ENCODE measurements at regions not wholly inside any gene's neighbourhood (a gene's known extent, or its start where the extent isn't known, plus 50 kb on each side); places are given as distances from the start of the nearest gene placed in this dataset.

DNA sequence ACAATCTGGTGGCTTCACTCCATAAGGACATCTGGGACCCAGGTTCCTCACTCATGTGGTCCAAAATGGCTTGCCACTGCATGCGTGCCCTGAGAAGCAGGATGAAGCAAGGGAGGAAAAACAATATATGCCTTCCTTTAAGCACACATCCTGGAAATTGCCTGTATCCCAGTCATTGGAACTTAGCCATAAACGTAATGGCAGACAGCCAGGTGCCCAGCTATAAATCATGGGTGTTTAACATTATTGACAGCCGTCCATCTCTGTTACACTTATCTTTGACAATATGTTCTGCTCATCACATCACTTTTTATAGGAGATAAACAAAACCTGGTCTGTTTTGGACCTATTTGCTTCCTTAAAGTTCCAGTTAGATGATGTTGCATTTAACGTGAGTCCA lies 181.0 kb downstream of the AASDH start:
- no peak for DNase-seq (ENCODE audit: low spot score)

DNA sequence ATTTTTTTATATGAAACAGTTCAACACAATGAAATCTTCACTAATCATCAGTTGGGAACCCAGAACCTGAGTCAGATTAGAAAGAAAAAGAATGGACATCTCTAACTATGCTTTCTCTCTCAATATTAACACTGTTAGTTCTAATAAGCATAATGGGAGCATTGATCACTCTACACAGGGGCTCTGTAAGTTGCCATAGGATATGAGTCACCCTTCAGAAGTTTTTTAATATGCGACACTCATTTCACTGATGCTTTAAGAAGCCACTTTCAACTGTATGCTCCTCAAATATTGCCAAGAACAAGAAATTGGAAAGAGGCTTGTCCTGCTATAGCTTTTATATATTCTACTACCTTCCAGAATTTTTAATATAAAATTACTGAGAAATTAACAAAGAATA lies 187.0 kb downstream of the AASDH start:
- no peak for DNase-seq (ENCODE audit: low spot score)

DNA sequence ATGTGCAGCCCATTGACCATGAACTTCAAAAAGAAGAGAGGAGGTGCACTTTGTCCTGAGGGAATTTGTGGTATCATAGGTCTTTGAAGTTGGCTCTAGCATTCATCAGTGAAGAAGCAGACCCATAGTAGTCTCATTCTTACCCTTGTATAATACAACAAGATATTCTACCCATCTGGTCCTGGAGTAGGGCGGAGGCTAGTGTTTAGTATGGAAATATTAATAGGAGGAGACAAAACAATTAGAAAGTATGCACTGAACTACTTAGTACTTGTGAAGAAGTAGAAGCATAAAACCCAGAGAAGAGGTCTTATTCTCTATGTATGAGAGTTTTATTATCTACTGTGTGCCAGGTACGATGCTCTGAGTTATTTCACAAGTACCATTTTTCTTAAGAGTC lies 189.0 kb downstream of the AASDH start:
- DNase-seq (ENCODE audit: low spot score): no peak

DNA sequence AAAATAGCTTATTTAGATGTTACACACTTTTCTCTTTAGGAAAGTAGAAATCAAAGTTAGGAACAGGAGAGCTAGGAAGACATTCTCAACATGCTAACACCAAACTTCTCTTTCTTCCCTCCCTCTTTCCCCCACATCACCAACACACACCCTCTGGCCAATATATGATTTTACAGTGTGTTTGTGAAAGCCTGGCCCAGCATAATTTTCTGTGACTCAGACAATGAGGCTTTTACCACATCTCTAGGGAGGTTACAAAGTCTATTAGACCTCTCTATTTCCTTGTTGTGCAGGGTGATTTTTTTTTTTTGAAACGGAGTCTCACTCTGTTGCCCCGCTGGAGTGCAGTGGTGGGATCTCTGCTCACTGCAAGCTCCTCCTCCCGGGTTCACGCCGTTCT lies 189.9 kb downstream of the AASDH start:
- DNase-seq (ENCODE audit: low spot score): no peak

DNA sequence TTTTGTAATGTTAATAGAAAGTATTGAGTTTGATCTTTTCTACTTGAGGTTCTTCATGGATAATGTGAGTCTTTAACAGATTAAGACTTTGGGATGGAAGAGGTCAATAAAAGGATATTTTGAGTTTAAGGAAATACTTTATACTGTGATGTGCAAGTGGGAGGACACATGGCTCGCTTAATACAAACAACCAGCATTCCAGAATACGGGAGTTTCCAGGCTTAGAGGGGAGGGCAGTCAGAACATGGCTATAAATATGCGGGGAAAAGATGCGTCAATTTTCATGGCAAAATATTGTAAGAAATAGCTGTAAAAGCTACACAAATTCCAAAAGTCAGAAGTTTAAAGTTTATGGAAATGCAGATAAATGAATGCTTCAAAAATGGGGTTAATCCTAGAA lies 192.3 kb downstream of the AASDH start:
- DNase-seq (ENCODE audit: low spot score): no peak

DNA sequence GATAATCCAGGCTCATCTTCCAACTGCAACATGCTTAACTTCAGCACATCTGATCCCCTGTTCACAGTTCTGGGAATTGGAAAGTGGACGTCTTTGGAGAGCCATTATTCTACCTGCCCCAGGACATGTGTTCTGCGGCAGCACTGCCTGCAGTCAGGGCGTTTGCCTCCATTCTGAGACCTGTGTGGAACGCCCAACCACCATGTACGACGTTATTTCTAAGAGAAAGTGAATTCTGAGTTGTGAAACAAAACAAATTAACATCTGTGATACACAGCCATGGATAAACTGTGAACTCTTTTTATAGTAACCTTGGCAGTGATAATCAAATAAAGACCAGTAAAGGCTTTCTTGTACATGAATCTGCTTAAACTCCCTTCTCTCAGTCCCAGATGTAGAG lies 195.8 kb downstream of the AASDH start:
- no peak for DNase-seq (ENCODE audit: low spot score)

DNA sequence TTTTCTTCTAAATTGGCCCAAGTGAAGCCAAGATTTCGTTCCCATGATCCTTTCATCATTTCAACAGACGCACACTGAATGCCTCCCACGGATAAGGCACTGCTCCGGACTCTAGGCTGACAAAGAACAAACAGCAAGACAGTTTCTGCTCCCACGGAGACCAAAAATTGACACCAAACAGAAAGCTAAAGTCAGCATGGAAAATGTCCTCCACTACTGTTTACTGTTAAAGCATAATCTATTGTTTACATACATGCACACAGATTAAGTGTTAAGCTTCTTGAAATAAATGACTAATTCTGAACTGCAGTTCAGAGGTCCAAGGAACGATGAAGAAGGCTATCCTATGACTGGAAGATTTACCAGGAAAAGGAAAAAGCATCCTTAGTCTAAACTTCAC lies 199.6 kb downstream of the AASDH start:
- no peak for DNase-seq (ENCODE audit: low spot score)

DNA sequence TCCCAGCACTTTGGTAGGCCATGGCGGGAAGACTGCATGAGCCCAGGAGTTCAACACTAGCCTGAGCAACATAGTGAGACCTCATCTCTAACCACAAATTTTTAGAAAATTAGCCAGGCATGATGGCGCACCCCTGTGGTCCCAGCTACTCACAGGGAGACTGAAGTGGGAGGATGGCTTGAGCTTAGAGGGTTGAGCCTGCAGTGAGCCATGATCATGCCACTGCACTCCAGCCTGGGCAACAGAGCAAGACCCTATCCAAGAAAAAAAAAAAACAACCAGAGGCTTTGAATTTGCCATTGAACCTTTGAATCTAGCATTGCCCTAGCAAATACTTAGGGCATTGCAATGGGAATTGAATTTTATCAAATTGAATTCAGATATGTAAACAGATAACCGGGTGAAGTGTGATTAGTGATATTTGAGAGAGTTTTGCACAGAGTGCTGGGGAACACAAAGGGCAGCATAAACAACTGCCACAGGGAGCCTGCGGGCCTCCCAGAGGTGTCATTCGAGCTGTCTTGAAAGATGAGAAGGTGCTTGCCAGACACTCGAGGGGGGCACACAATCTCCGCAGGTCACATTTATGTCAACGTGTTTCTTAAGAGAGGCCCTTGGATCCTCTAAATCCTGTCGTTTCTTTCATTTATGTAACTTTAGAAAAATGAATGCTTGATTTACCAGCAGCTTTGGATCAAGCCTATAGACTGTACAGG lies 200.3 kb downstream of the AASDH start:
- DNase-seq (ENCODE audit: low spot score): no peak

DNA sequence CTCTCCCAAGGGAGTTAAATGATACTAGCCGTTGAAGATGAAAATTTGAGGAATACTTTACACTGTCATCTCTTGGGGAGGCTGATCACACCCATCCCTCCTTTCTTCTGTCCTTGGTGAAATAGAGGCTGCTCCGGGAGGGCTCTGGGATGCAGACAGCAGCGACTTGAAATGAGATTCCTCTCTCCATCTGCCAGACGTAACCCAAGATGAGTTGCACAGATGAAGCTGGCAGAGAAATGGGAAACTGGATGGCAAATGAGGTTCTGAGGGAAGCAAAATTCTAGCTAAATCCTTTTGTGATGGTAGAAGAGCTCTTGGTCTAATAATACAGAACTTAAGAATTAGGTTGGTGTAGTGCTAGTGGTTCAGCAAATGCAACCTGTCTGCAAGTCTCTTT lies 201.4 kb downstream of the AASDH start:
- DNase-seq (ENCODE audit: low spot score): no peak

DNA sequence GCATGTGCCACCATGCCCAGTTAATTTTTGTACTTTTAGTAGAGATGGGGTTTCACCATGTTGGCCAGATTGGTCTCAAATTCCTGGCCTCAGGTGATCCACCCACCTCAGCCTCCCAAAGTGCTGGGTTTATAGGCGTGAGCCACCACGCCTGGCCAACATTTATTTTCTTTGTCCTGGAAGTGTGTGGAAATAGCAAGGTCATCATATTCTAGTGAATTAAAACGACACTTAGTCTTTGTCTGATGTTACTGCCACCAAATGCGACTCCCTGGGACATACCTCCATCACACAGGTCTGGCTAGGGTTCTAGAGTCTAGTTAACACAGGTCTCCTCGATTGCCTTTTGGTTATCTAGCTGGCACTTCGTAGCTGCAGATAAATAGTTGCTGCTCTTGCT lies 203.1 kb downstream of the AASDH start:
- no peak for DNase-seq (ENCODE audit: low spot score)

DNA sequence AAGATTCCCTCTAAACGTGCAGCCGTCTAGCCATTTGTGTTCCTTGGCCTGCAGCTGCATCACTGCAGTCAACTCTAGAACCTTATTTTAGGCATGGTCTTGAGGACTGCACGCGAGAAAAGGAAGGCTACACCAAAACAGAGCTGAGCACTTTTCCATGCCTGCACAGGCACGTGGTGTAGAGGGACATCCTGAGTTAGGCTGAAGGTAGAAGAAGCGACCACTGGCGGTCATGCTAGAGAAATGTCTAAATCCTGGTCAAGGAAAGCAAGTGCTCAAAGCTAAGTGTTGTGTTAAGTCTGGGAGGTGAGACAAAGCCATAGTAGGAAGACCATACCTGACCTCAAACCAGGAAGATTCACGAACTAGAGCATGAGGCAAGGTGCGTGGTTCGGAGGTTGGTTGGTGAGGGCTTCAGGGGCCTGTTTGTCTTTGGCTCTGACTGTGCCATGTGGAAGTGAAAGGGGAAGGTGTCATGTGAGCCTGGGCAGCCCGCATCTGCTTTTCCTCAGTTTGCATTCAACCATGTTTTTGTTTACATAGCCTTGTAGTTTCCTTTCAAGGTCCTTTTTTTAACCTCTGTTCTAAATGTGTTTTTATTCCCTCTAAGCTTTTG lies 203.8 kb downstream of the AASDH start:
- no peak for DNase-seq (ENCODE audit: low spot score)

DNA sequence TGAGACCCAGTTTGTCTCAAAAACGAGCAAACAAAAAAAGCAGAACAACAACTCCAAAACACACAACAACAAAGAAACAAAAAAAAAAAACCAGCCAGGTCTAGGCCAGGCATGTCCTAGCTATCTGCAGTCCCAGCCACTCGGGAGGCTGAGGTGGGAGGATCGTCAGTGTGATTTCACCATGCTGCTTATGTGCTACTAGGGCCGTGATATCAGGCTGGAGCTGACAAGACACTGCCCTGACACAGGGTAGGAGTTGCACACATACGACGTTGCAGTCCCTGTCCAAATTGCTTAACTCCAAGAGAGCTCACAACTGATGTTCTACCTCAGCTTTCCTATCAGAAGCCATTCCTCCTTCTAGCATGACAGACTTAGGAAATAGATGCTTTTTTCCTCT lies 204.9 kb downstream of the AASDH start:
- no peak for DNase-seq (ENCODE audit: low spot score)

DNA sequence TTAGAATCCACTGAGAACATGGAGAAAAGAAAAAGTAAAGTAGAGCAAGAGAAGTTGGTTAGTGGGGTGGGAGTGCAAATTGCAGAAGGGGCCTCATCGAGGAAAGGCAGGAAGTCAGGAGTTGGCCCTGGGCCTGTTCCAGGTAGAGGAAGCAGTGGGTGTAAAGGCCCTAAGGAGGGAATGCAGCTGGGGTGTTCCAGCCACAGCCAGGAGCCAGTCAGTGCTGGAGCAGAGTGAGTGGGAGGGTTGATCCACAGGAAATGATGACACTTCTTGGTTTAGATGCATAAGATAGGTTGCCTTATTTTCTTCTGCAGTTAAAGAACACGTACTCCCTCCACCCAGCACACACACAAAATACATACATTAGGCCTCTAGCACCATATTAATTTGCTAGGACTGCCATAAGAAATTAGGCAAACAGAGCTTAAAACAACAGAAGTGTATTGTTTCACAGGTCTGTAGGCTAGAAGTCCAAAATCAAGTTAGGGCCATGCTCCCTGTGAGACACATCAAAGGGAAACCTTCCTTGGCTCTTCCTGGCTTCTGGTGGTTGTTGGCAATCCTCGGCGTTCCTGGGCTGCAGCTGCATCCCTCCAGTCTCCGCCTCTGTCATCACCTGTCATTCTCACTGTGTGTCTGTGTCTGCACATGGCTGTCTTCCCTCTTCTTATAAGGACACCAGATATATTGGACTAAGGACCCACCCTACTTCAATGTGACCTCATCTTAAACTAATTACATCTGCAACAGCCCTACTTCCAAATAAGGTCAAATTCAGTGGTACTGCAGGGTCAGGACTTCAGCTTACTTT lies 205.9 kb downstream of the AASDH start:
- peak; percentile 16 for DNase-seq (ENCODE audit: low spot score)

DNA sequence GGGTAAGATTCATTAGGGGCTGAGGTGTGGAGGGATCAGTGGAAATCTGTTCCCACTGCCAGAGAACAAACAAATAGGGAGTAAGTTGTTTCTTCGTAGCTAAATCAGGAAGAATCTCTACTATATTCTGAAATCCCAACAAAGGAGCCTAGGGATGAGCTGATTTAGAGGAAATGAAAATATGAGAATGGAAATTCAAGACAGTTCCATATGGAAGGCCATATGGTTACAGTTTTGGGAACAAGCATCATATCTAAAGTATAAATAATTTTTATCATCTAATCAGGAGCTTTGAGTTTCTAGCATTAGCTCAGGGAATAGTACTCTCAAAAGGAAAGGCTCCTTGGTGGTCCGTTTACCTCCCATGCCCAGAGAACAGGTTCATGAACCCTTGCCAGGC lies 218.2 kb downstream of the AASDH start:
- DNase-seq (ENCODE audit: low spot score): no peak

DNA sequence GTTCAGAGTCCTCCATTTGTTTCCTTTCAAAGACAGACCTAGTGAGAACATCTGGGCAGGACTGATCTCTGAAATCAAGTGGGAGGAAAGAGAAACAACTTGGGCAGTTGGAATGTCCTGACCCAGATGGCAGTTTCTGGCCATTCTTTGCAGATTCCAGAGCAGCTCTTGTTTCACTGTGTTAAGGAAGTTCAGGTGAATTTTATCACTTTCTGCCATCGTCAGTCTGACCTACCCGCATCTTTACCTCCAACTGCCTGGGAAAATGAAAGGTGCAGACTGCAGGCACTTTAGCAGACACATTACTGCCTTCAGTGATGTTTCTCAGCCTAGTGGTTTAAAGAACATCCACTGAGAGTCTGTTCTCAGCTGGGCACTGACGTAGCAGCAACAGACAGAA lies 216.2 kb downstream of the CEP135 start:
- no peak for DNase-seq (ENCODE audit: low spot score)

DNA sequence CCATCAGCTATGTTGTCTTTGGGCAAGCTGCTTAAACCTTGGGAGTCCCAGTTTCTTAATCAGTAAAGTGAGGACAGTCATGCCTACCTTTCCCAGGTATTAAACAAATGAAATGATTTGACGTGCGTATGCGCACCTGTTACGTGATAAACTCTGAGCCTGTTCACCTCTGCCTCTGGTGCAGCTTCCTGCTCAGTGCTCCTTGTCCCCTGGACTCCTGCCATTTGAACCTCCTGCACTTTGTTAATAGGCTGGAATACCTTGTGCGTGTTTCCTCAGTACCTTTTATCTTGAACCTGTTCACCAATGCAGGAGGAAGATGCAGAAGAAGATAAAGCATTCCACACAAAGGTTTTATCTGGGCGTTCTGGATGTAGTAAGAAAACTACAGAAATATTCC lies 211.9 kb downstream of the CEP135 start:
- DNase-seq (ENCODE audit: low spot score): no peak

DNA sequence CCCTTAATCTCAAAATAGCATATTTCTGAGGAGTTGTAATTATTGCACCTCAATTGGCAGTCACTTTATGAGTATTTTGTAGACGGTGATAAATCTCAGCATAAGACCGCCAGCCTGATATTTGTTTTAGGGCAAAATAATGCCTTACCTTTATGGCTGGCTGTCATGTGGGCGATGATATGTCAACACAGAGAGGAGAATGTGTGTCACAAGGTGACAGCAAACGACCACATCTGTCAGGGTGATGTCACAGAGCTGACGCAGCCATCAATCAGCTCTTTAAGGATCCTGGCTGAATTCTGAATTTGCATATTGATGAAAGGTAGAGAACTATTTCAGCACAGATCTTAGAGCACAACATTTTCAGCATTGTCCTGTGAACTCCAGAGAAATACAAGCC lies 209.7 kb downstream of the CEP135 start:
- DNase-seq (ENCODE audit: low spot score): no peak

DNA sequence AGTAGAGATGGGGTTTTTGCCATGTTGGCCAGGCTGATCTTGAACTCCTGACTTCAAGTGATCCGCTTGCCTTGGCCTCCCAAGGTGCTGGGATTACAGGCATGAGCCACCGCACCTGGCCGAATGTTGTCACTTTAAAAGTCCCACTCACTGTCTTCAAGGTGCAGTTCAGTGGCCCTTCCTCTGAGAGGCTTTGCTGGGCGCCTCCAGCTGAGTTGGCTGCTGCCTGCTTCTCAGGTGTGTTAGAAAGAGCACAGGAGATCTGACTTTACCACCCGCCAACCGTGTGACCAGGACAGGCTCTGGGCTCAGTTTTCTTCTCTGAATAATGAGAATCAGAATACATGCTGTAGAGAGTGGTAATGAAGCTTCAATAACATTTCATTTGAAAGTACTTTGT lies 207.4 kb downstream of the CEP135 start:
- no peak for DNase-seq (ENCODE audit: low spot score)

DNA sequence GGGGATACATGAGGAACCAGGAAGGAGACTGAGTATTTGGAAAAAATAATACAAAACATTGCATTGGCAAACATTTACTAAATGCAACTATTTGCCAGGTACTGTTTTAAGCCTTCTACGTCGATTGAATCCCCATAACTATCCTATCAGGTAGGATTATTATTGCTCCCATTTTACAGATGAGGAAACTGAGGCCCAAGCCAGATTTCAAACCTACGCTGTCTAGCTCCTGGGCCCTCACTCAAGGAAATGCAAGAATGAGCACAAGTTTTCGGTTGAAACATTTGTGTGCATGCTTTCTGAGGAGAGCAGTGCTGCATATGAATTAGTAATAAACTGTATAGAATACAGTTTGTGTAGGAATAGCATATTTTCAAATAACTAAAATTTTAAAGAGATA lies 206.7 kb downstream of the CEP135 start:
- DNase-seq (ENCODE audit: low spot score): no peak

DNA sequence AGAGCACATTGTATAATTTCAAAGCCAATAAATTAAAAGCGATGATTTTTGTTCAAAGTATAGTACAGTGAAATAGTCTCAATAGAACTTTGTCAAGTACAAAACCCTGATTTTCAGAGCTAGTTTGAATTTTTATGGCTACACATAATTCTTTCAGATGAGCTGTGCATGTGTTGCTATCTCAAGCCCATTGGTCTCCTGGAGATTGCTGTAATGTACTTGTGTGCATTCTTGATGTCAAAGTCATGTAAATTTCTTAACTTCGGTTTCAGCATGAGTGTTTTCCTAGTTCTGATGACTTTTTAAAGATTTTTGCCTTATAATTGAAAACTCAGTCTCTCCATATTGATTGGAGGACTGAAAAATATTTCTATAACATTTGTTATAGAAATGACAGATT lies 200.8 kb downstream of the CEP135 start:
- DNase-seq (ENCODE audit: low spot score): no peak

DNA sequence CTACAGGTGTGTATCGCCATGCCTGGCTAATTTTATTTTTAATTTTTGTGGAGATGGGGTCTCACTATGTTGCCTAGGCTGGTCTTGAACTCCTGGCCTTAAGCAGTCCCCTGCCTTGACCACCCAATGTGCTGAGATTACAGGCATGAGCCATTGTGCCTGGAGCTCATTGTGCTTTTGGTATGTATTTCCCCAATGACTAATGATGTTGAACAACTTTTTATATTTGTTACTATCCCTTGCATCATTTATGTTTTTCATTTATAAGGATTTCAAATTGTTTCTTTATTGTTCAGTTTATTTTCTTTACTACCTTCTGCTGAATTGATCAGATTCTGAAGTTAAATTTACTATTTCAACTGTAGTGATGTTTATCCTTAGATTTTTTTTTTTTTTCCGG lies 199.7 kb downstream of the CEP135 start:
- no peak for DNase-seq (ENCODE audit: low spot score)

DNA sequence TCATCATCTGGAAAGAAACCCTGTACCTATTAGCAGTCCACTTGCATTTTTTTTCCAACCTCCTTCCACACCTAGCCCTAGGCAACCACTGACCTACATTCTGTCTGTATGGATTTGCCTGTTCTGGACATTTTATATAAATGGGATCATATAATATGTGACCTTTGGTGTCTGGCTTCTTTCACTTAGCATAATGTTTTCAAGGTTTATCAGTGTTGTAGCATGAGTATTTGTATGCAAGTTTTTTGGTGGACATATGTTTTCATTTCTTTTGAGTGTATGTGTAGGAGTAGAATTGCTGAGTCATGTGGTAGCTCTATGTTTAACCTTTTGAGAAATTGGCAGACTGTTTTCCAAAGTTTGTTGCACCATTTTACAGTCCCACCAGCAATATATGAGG lies 198.6 kb downstream of the CEP135 start:
- no peak for DNase-seq (ENCODE audit: low spot score)

DNA sequence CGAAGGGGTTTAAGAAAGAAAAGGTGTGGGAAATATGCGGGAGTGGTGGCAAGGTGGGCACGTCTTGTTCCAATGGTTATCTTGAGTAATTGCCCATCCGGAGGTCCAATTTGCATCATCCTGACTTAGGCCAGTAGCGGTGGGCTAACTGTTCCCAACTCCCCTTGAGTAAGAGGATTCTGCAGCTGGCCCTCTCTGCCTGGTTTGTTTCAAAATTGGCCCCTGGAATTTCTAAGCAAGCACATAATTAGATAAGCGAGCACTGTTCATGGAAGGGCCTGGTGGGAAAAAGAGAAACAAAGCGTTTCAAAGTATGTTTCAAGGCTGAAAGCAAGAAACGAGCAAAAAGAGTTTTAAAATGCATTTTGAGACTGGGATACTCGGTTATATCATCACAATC lies 198.2 kb downstream of the CEP135 start:
- DNase-seq (ENCODE audit: low spot score): no peak

Data from A172 (cell line).